HG03045 (cell line): ENCODE measurements at regions not wholly inside any gene's neighbourhood (a gene's known extent, or its start where the extent isn't known, plus 50 kb on each side); places are given as distances from the start of the nearest gene placed in this dataset.
"Not testable (repeated sequence)": the region's sequence is repeated elsewhere in the genome, so short reads cannot be mapped to it uniquely, and the experiment has no call there.

Experiments used
- ATAC-seq: cut with Tn5 transposase; IDR thresholded peaks from one replicate; pipeline ENCODE4 v1.9.1; 2021; ENCODE audit warnings: mild to moderate bottlenecking, moderate library complexity; ENCODE audit not compliant: unreplicated experiment

DNA sequence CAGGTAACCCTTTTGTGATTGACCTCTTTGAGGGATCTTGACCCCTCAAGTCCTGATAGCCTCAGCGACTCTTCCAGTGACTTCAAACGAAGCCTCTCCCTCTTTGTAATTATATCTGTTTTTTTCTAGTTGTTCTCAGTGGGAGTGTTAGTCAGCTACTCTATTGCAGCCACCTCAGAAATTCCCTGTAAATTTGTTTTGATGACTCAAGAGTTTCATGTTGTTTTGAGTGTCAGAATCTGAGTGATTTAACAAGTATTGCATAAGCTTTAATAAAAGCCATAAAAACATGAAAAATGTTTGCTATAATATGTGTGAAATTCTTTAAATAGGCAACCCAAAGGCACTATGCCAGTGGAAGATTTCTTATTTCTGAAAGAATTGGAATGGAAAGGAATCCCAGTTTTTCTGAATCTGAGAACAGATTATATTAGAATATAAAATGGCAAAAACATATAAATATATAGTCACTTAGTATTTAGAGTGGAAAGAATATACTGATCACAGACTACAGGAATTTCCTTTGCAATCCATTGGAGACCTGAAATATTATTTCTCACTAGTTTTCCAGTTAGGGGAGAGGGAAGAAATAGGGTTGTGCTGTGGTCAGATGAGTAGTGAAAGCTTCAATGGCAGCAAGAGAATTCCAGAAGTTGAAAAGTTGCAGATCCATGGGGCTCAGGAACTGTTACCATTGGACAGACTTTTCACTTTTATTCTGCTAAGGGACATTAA, 94.4 kb upstream of the SEMA3C start:
- no peak for ATAC-seq

DNA sequence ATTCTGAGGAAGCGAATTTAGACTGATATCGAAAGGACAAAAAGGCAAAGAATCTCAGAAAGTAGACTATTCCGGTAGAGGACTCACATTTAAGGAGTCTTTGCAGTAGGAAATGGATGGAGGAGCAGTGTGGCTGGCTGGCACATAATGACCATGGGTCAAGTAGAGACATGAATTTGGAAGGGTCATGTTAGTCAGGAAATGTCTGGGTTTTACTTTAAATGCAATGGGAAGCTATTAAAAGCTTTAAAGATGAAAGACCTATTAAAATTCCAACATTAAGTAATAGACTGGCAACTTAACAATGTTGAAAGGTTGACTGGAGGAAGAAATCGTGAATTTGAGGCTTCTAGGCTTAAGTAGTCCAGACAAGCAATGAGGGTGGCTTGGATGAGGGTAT, 90.0 kb upstream of the SEMA3C start:
- ATAC-seq, result no peak

DNA sequence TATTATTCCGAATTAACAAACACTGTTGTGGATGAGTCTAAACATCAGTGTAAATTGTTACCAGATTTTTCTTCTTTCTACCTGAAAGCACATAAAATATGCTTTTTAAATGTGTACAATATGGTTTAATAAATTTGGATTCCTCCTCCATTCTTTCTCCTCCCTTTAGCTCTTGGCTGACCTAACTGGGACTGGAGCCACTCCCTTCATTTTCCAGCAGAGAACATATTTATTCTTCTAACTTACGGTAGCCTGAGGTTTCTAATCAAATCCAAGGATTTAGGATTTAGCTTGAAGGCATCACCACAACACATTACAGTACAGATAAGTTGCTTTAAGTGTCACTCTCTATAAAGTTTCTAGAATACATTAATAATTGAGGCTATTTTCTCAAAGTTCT, 88.2 kb upstream of the SEMA3C start:
- no peak for ATAC-seq

DNA sequence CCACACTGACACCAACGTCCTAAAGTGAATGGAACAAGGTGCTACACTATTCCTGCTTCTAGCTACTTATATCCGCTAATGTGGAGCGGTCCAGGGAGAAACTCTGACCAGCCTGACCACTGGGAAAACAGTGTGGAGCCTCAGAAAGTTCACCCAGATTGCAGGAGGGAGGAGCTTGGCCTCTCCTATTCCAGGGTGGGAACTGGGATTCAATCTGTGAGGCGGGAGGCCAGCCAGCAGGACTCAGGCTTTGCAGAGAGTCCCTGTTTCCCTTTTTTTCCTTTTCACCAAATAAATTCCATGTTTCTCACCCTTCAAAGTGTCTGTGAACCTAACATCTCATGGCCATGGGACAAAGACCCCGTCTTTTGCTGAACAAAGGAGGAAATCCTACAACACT, 86.4 kb upstream of the SEMA3C start:
- no peak for ATAC-seq

DNA sequence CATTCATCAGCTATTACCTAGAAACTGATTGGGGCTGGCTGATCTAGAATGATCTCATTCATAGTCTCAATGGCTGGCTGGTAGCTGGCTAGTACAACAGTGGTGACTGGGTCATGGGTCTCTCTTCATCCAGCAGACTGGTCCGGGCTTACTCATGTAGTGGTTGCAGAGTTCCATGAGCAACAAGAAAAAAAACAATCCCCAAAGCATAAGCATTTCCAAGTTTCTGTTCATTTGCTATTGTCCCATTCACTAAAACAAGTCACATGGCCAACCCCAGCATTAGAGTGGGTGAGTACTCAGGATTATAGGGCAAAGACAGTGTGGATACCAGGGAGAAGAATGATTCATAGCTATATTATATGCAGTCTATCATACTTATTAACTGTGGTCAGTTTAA, 85.2 kb upstream of the SEMA3C start:
- ATAC-seq, result no peak

DNA sequence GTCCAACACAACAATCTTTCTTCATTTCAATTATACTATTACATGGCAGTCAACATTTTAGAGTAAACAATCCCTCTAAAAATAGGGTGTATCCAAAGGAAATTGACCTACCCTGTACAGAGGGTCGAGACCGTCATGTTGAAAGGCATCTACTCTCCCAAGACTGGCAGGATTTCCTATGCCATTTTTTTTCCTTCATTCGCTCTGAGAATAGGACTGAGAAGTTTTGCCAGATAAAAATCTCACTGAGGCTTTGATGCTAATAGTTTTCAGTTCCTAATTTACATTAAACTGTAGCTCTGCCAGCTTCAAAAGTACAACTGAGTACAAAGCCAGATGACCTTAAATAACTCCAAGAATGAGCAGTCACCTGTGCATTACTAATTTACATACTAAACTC, 84.5 kb upstream of the SEMA3C start:
- no peak for ATAC-seq

DNA sequence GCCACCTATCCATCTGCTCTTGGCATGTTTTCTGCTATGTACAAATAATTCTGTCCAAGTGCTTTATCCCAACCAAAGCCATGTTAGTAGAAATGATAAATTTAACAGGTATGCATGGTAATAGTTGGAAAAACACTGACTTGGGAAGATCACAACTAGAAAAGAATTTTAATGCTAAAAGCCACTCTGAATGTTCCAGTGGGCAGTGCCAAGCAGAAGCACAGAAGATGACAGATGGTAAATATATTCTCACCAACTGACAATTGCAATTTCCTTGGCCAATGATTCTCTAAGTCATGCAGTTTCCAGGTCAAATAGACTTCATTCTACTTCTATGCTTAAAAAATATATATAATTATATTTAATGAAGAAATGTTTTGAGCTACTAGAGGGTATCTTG, 83.6 kb upstream of the SEMA3C start:
- ATAC-seq, result no peak

DNA sequence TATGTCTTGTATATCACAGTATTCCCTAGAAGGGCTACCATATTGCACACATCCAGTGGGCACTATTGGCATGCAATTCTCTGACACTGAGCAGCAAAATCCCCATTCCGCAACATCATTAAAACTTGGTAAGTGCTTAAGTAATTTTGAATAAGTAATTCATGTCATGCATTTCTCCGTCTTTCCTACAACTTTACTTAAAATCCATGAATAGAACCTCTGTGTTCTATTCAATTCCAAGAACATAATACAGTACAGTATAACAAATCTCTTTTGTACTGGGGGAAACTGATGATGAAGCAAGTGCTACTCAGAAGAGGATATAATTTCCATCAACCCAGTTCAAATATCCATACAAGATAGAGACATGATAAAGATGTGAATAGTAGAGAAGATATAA, 80.9 kb upstream of the SEMA3C start:
- ATAC-seq, result no peak

DNA sequence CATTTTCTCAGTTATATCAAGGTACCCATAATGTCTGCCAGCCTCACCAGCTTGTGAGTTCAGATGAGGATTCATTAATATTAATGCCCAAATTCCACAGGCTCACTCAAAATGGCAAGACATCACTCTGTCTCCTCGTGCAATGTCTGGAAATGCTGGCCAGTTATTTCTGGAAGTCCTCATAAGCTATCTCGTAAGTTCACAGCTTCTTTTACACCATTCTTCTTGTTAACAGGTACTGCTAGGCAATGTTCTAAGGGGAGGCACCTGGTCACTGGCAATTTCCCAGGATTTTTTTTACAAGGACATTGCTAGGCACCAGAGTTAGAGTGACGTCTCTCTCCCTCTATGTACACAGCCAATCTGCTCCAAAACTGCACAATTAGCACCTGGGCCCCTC, 80.2 kb upstream of the SEMA3C start:
- no peak for ATAC-seq

DNA sequence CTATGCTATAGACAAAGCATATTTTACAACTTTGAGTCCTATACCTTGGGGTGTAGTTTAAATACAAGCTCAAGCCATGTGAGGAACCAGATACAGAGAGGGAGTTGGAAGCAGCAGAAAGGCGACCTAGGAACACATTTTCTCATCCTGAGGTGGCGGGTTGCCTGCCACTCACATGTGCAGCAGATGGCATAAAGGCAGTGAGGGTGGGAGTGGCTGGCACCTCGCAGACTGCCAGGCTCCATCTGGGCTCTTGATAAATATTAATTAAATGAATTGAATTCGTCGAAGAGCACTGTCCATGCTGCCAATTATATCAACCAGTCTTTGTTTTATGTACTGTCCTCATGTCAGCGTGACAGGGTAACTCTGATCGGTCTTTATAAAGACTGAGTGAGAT, 79.0 kb upstream of the SEMA3C start:
- no peak for ATAC-seq

DNA sequence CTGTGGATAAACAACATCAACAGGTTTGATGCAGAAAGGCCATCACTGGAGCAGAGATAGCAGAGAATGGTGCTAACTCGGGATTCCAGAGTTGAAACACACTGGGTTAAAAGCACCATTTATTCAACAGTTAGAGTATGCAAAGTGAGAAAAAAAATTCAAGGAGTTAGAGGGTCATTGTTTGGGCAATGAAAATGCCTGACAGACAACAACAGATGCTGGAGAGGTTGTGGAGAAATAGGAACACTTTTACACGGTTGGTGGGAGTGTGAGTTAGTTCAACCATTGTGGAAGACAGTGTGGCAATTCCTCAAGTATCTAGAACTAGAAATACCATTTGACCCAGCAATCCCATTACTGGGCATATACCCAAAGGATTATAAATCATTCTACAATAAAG, 77.4 kb upstream of the SEMA3C start:
- ATAC-seq, result not testable (repeated sequence)

DNA sequence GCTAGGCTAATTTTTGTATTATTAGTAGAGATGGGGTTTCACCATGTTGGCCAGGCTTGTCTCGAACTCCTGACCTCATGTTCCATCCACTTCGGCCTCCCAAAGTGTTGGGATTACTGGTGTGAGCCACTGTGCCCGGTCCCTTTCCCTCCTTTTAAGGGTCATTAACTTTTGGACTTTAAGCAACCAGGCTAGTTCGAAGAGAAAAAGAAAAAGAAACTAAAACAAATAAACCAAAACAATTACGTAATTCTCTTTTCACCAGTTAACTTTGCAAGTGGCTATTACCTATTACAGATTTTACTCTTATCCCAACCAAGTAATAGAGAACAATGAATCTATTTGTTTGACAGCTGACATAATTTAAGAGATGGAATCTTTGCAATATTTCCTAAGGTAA, 72.8 kb upstream of the SEMA3C start:
- ATAC-seq, result no peak

DNA sequence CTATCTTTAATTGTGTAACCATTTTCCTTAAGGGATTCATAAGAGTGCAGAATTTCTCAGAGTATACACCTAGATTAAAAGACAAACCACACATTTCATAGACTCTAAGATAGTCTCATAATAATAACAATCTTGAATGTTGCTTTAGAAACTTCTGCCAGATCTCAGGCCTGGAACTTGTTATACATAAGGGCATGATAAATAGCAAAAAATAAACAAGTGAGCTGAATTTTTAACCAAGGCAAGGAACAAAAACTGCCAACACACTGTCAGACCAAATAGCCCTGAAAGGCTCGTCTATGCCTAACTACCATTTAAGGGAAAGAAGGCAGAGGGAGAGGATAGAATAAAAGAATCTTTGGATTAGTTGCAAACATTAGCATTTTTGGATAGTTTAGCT, 65.8 kb upstream of the SEMA3C start:
- no peak for ATAC-seq

DNA sequence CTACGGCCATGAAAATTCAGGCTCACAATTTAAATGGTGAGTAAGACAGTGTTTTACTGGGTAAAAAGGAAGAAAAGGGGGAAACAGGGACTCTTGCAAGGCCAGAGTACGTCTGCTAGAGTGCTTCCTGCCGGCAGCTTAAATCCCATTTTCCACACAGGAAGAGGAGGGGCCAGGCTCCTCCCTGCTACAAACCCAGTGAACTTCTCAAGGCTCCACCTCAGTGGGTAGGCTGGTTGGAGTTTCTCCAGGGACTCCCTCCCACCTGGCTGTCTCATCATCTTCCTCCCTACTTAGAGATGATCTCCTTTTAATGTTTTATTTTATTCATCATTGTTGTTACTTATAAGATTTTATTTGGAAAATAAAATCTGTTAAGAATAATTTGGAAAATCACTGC, 62.6 kb upstream of the SEMA3C start:
- no peak for ATAC-seq

DNA sequence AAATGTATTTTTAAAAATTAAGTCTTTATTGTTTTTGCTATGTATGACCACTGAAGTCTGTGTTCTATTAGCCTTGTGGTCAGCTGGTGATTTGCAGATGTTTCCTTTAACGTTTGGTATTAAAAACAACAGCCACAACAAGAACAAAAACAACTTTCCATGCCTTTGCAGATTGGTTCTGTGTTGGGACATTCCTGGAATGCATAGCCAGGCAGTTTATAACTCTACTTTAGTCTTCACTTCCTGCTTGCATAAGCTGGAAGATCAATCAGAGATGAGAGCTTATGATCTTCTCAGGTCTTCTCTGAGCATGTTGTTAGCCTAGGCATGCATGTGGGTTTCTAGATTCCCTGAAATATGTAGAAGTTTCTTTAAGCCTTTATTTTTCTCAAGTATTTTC, 58.9 kb upstream of the SEMA3C start:
- no peak for ATAC-seq

DNA sequence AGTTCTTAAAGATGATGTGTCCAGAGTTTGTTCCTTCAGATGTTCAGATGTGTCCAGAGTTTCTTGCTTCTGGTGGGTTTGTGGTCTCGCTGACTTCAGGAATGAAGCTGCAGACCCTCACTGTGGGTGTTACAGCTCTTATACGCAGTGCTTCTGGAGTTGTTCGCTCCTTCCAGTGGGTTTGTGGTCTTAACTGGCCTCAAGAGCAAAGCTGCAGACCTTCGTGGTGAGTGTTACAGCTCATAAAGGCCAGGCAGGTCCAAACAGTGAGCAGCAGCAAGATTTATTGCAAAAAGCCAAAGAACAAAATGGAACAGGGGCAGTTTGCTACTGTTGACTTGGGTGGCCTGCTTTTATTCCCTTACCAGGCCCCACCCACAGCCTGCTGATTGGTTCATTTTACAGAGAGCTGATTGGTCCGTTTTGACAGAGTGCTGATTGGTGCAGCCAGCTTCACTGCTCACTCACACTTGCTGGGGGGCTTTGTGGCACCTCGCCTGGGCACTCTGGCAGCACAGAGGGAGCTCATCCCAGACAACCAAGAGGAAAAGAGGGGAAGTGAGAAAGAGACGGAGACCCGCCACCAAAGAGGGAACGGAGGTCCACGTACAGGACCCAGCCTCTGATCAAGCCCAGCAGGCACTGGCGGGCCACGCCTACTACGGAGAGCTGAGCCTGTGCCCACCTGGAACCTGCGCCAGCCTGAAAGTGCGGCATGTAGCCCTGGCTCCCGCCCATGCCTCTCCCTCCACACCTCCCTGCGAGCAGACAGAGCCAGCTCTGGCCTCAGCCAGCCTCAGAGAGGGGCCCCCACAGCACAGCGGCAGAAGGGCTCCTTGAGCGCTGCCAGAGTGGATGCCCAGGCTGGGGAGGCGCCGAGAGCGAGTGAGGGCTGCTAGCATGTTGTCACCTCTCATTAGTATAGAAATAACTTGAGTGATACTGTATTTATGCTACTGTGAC, 55.8 kb upstream of the SEMA3C start:
- no peak for ATAC-seq

DNA sequence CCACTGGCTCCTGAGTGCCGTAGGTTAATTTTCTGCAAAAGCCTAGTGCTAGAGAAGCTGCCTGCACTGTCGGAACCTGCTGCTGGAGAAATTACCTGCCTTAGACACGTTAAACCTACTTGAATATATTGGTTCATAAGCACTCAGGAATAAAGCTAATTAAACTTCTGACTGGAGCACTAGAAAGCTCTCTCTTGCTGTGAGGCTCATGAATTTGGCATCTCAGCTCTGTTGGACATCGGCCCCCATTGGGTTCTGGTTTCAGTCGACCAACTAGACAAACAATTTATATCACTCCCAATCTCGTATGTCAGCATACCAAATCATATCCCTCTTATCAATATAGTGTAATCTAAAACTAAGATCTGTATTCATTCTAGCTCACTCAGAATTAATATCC, 52.4 kb upstream of the SEMA3C start:
- ATAC-seq, result no peak
